Kidney (tissue), 13 donors: ENCODE measurements at regions not wholly inside any gene's neighbourhood (a gene's known extent, or its start where the extent isn't known, plus 50 kb on each side); places are given as distances from the start of the nearest gene placed in this dataset.

Source experiments
- DNase-seq, 5 donors: peaks; one replicate each; pipeline ENCODE4 v3.0.0-alpha.2; 2013 to 2020
- FAIRE-seq: peaks from 2 replicates; lab custom pipeline; 2012; peaks lifted over from hg19 to GRCh38; lab: Jason Lieb, UNC
- H3K27ac ChIP-seq, 2 donors: one replicate each; pipeline ENCODE4 v1.7.0; 2013; ENCODE audit warnings: low read depth in 2 of 2, low read length in 2 of 2, inconsistent platforms in 1 of 2
- H3K27me3 ChIP-seq: one replicate; pipeline ENCODE4 v1.7.1; 2013; ENCODE audit warnings: low read length, inconsistent platforms; ENCODE audit not compliant: control insufficient read depth, insufficient read depth
- H3K36me3 ChIP-seq, 3 donors: one replicate each; pipeline versions ENCODE4 v1.7.0 to v1.7.1; 2013; ENCODE audit warnings: low read length in 3 of 3, control low read depth in 1 of 3, inconsistent platforms in 1 of 3; ENCODE audit not compliant: insufficient read depth in 3 of 3, control insufficient read depth in 2 of 3
- H3K4me1 ChIP-seq, 3 donors: one replicate each; pipeline versions ENCODE4 v1.7.0 to v1.7.1; 2013; ENCODE audit warnings: low read length in 3 of 3, inconsistent platforms in 1 of 3, low read depth in 1 of 3; ENCODE audit not compliant: control insufficient read depth in 2 of 3, insufficient read depth in 2 of 3
- H3K4me3 ChIP-seq, 3 donors: one replicate each; pipeline versions ENCODE4 v1.7.0 to v1.8.1; 2013; ENCODE audit warnings: low read length in 3 of 3, control low read depth in 1 of 3, inconsistent platforms in 1 of 3
- H3K9ac ChIP-seq, 3 donors: one replicate each; pipeline versions ENCODE4 v1.7.0 to v1.7.1; 2013; ENCODE audit warnings: low read length in 3 of 3, control low read depth in 1 of 3, inconsistent platforms in 1 of 3
- H3K9me3 ChIP-seq, 3 donors: one replicate each; pipeline versions ENCODE4 v1.7.0 to v1.7.1; 2013; ENCODE audit warnings: low read length in 3 of 3, control low read depth in 1 of 3, inconsistent platforms in 1 of 3; ENCODE audit not compliant: control insufficient read depth in 2 of 3, insufficient read depth in 1 of 3
- intact Hi-C: fragments of 100-400 bp; cut with DNase I; formaldehyde crosslinking; loops from one replicate; pipeline ENCODE4 v1.11.1; 2022
- TF ChIP-seq, protein P1 (sequence below): IDR thresholded peaks from 3 replicates; pipeline ENCODE4 v1.5.1; 2012; ENCODE audit warnings: mild to moderate bottlenecking, moderate library complexity, borderline replicate concordance; ENCODE audit not compliant: insufficient read depth; ENCODE audit errors: extremely low read depth
- donor health status: control.
- donor health status: control.
- donor health status: control.
- donor health status: control.
- donor health status: control.
- donor health status: DM: yes; HTN: yes; CAD: no.
- donor health status: Normal renal cell carcinoma (clear cell type).

DNA sequence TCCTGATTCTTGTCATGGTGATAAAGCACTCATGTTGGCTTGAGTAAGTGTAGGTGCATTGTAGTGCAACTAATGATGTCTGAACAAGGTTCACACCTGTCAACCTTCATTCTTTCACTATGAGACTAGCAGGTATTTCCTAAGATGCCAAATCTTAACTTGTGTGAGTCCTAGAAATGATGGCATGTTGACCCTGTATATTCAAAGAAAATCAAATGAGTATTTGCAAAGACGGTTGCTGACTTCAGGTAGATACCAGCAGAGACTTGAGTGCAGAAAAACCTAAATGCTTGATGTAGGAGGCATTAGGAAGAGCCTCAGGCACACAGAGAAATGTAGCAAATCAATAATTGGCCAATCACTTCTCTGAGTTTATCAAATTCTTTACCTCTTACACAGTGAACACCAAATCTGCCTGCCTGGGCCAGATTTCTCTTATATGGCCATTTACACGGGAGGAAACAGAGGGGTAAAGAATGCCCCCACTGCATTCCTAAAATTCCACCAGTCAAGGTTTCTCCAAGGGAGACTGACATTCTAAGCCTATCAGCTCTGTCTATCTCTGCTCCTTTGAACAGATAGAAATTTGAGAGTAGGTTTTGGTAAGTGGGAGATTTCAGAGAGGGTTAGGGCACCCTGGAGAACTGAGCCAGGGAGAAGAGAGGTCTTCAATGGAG is 488.6 kb upstream of the WWC1 start:
- FAIRE-seq = no peak
- H3K27me3 ChIP-seq = no peaks in the 10 kb centered on the region
- no peak overlapping the region for H3K27ac ChIP-seq
- TF ChIP-seq, protein P1, sequence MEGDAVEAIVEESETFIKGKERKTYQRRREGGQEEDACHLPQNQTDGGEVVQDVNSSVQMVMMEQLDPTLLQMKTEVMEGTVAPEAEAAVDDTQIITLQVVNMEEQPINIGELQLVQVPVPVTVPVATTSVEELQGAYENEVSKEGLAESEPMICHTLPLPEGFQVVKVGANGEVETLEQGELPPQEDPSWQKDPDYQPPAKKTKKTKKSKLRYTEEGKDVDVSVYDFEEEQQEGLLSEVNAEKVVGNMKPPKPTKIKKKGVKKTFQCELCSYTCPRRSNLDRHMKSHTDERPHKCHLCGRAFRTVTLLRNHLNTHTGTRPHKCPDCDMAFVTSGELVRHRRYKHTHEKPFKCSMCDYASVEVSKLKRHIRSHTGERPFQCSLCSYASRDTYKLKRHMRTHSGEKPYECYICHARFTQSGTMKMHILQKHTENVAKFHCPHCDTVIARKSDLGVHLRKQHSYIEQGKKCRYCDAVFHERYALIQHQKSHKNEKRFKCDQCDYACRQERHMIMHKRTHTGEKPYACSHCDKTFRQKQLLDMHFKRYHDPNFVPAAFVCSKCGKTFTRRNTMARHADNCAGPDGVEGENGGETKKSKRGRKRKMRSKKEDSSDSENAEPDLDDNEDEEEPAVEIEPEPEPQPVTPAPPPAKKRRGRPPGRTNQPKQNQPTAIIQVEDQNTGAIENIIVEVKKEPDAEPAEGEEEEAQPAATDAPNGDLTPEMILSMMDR = no peak
- no peaks in the 10 kb centered on the region for H3K9me3 ChIP-seq
- H3K36me3 ChIP-seq = no peaks in the 10 kb centered on the region
- H3K4me3 ChIP-seq = no peak overlapping the region
- DNase-seq = peak in 1 of 5 donors; percentile 21
- H3K4me1 ChIP-seq = no peaks in the 10 kb centered on the region
- intact Hi-C loops = no loop called here
- no peak overlapping the region for H3K9ac ChIP-seq

DNA sequence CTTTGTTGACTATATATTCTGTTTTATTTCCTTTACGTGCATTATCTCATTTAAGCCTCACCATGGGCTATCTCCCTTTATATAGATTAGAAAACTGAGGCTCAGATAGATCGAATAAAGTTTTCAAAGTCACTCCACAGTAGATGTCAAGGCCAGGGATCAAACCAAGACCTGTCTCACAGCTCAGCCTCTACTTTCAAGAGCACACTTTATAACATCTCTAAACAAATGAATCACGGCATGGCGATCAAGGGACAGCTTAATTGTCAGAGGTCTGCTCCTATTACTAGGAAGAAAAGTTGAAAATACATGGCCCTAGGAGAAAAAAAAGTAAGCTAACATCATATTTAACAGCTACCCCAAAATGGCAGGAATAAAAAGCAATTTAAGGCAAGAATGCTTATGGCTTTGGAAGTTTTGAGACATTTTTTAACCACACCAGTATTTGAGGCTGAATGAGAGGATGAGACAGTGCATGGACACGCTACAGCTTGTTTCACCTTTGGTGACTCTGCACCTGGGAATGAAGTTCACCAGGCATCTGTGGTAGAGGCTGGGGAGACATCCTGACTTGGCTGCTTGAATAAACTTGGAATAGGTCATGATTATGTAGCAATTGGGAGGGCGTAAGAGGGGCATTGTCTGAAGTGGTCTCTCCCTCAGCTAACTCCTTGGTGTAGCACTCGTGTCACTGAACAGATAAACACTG is 486.8 kb upstream of the WWC1 start:
- no peak overlapping the region for H3K4me3 ChIP-seq
- H3K27me3 ChIP-seq = no peaks in the 10 kb centered on the region
- no peak overlapping the region for H3K27ac ChIP-seq
- FAIRE-seq (no peak), DNase-seq (no peak)
- H3K9ac ChIP-seq = no peak overlapping the region
- no peaks in the 10 kb centered on the region for H3K9me3 ChIP-seq
- H3K36me3 ChIP-seq = no peaks in the 10 kb centered on the region
- intact Hi-C loops = no loop called here
- H3K4me1 ChIP-seq = no peaks in the 10 kb centered on the region
- TF ChIP-seq, protein P1 = no peak

GRCh38 chr5:167810573-167810972 is 480.9 kb upstream of the WWC1 start:
- H3K9ac ChIP-seq = no peak overlapping the region
- no peaks in the 10 kb centered on the region for H3K9me3 ChIP-seq
- intact Hi-C loops = no loop called here
- DNase-seq (no peak), FAIRE-seq (no peak)
- H3K4me3 ChIP-seq = no peak overlapping the region
- TF ChIP-seq, protein P1 = no peak
- no peak overlapping the region for H3K27ac ChIP-seq
- H3K36me3 ChIP-seq = no peaks in the 10 kb centered on the region
- H3K27me3 ChIP-seq = no peaks in the 10 kb centered on the region
- no peaks in the 10 kb centered on the region for H3K4me1 ChIP-seq
